GM19372 (cell line): ENCODE measurements at regions not wholly inside any gene's neighbourhood (a gene's known extent, or its start where the extent isn't known, plus 50 kb on each side); places are given as distances from the start of the nearest gene placed in this dataset.
"Not testable (repeated sequence)": the region's sequence is repeated elsewhere in the genome, so short reads cannot be mapped to it uniquely, and the experiment has no call there.

Experiments
- ATAC-seq: cut with Tn5 transposase; IDR thresholded peaks from one replicate; pipeline ENCODE4 v1.9.1; 2021; ENCODE audit warnings: mild to moderate bottlenecking, low read depth, moderate library complexity; ENCODE audit not compliant: unreplicated experiment

- ATAC-seq, result not testable (repeated sequence)
Measured at GRCh38 chr7:112592565-112593263, 111.9 kb downstream of the LSMEM1 start.

GRCh38 chr7:112594397-112594796, 113.6 kb downstream of the LSMEM1 start:
- no peak for ATAC-seq

- no peak for ATAC-seq
Measured at GRCh38 chr7:112596260-112596659, 115.5 kb downstream of the LSMEM1 start.

- no peak for ATAC-seq
Measured at GRCh38 chr7:112596981-112597380, 116.2 kb downstream of the LSMEM1 start.

GRCh38 chr7:112603673-112604072, 122.9 kb downstream of the LSMEM1 start:
- ATAC-seq, result no peak

GRCh38 chr7:112610636-112611035, 129.8 kb downstream of the LSMEM1 start:
- no peak for ATAC-seq

- no peak for ATAC-seq
Measured at GRCh38 chr7:112615701-112616100, 134.9 kb downstream of the LSMEM1 start.

GRCh38 chr7:112616295-112616694, 135.5 kb downstream of the LSMEM1 start:
- ATAC-seq, result no peak

GRCh38 chr7:112619343-112619742, 138.6 kb downstream of the LSMEM1 start:
- no peak for ATAC-seq

- no peak for ATAC-seq
Measured at GRCh38 chr7:112622159-112622715, 141.4 kb downstream of the LSMEM1 start.

GRCh38 chr7:112624416-112624815, 143.6 kb downstream of the LSMEM1 start:
- no peak for ATAC-seq

- ATAC-seq, result no peak
Measured at GRCh38 chr7:112630565-112630964, 149.8 kb downstream of the LSMEM1 start.

- no peak for ATAC-seq
Measured at GRCh38 chr7:112634107-112634506, 153.3 kb downstream of the LSMEM1 start.

GRCh38 chr7:112635742-112636141, 154.5 kb downstream of the TMEM168 start:
- ATAC-seq, result no peak

- no peak for ATAC-seq
Measured at GRCh38 chr7:112638675-112639400, 151.4 kb downstream of the TMEM168 start.

GRCh38 chr7:112640685-112641084, 149.5 kb downstream of the TMEM168 start:
- ATAC-seq, result no peak

GRCh38 chr7:112646783-112647182, 143.4 kb downstream of the TMEM168 start:
- no peak for ATAC-seq

GRCh38 chr7:112648781-112649180, 141.4 kb downstream of the TMEM168 start:
- no peak for ATAC-seq

- no peak for ATAC-seq
Measured at GRCh38 chr7:112649560-112649959, 140.6 kb downstream of the TMEM168 start.

GRCh38 chr7:112654322-112655216, 135.6 kb downstream of the TMEM168 start:
- no peak for ATAC-seq

- ATAC-seq, result no peak
Measured at GRCh38 chr7:112665709-112666108, 124.5 kb downstream of the TMEM168 start.
